HG02642 (cell line): ENCODE measurements at regions not wholly inside any gene's neighbourhood (a gene's known extent, or its start where the extent isn't known, plus 50 kb on each side); places are given as distances from the start of the nearest gene placed in this dataset.
"Not testable (repeated sequence)": the region's sequence is repeated elsewhere in the genome, so short reads cannot be mapped to it uniquely, and the experiment has no call there.

Experiments used
- ATAC-seq: cut with Tn5 transposase; IDR thresholded peaks from one replicate; pipeline ENCODE4 v1.9.1; 2021; ENCODE audit warnings: mild to moderate bottlenecking; ENCODE audit not compliant: unreplicated experiment, poor library complexity

GRCh38 chr7:115654384-115655214 lies 376.0 kb downstream of the TFEC start:
- no peak for ATAC-seq

DNA sequence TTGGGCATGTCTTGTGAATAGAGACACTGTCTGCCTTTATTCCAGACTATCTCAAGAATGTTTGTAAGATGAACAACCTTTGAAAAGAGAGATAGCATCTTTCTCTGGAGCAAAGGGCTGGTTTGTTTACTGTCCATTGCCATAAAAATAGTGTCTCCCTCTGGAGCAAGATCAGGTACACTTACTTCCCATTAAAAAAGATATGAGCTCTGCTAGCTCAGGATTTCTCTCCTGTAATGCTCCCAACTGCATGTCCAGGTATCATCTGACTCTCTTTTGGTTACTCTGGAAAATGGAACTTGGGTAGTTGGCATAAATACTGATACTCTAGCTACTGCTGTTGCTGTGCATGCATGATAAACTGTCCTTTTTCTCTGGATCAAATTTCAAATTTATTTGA lies 381.1 kb downstream of the TFEC start:
- no peak for ATAC-seq

- ATAC-seq, result no peak
Measured at GRCh38 chr7:115647712-115648111, 382.9 kb downstream of the TFEC start.

DNA sequence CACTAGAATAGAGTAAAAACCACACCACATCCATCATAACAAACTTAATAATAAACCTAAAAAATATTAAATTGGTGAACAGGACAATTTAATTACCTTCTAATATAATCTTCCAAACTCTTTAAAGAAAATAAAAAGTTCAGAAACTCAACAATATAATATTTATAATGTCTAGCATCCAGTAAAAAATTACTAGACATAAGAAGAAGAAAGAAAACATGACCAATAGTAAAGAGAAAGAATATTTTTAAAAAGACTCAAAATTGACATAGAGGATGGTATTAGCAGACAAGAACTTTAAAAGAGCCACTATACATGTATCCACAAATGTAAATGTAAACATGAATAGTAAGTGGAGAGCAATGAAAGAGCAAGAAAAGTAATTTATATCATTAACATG lies 388.4 kb downstream of the TFEC start:
- ATAC-seq, result no peak

GRCh38 chr7:115638853-115639252 lies 391.7 kb downstream of the TFEC start:
- ATAC-seq, result no peak

GRCh38 chr7:115637128-115637527 lies 393.4 kb downstream of the TFEC start:
- ATAC-seq, result no peak

GRCh38 chr7:115635876-115636275 lies 394.7 kb downstream of the TFEC start:
- ATAC-seq, result no peak

DNA sequence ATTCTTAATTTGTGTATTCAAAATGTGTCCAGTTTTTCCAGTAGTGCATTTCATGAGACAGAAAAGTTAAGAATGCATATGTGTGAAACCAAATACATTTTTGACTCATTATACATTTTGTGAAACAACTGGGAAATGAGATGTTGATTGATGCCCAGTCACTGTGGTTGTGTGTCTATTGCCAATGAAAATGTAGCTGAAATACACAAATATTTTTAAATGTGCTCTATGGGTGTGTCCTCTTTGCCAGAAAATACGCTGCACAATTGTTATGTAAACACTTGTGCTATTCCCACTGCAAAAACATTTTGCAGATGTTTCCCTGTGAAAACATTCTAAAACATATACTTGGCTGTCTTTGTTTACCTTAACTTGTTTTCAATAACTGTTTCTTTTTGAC lies 395.2 kb downstream of the TFEC start:
- ATAC-seq, result no peak

DNA sequence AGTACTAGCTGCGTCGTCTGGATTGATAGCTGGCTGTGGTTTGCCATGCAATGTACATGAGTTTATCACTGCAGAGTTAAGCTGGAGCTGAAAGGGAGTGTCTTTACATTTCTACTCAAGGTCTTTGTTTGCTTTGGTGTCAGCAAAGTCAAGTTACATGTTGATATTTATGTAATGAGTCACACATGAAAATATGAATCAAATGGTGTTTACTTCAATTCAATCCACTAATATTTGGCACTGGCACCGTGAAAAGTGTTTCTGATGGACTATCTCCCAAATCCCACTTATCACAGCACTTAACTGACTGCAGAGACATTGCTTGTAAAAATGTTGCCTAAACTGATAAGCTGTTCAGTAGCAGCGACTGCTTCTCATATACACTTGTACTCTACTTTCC lies 395.9 kb downstream of the TFEC start:
- ATAC-seq, result no peak

- ATAC-seq, result no peak
Measured at GRCh38 chr7:115632636-115633035, 397.9 kb downstream of the TFEC start.

GRCh38 chr7:115631782-115632181 lies 398.8 kb downstream of the TFEC start:
- no peak for ATAC-seq

DNA sequence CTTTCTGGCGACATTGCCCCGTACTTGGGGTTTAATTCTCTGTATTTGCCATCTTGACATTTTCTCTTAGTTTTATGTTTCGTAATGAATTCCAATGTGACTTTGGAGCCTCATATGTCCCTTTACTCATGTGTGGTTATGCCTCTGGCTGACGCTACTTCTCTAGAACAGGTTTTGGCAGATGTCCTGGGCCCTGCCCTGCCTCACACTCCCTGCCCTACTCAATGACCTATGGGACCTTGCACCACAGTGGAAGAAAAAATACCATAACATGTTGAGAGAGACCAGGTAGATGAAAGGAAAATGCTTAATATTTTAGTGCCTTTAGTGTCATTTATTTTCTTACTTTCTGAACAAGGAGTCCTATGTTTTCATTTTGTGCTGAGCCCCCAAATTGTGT lies 400.5 kb downstream of the TFEC start:
- no peak for ATAC-seq

DNA sequence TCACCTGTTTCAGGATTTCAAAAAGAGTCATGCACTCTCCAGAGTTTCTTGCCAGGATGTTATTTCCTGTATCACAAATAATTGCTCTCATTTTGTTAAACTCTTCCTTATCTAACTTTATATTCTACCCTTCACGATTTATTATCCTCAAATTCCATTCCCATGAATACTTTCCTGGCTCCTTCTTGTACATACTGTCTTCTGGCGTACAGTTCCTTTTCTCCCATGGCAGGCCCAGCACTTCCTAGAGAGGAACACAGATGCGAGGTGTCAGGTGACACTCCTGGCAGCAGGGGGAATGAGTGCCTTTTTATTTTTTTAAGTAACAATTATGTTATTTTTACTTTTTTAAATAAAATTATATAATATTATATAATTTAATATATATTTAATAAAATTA lies 411.9 kb downstream of the TFEC start:
- ATAC-seq, result no peak

GRCh38 chr7:115613836-115614235 lies 416.7 kb downstream of the TFEC start:
- no peak for ATAC-seq

DNA sequence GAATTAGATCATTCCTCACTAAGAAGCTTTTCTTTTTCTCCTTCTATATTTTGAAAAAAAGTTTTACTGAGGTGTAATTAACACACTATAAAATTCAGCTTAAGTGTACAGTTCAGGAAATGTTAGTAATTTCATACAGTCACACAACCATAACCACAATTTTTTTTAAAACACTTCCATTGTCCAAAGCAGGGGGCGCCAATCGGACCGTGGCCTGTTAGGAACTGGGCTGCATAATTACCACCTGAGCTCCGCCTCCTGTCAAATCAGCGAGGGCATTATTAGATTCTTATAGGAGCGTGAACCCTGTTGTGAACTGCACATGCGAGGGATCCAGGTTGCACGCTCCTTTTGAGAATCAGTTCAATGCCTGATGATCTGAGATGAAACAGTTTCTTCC lies 427.1 kb downstream of the TFEC start:
- no peak for ATAC-seq

- ATAC-seq, result no peak
Measured at GRCh38 chr7:115600207-115600606, 430.4 kb downstream of the TFEC start.

DNA sequence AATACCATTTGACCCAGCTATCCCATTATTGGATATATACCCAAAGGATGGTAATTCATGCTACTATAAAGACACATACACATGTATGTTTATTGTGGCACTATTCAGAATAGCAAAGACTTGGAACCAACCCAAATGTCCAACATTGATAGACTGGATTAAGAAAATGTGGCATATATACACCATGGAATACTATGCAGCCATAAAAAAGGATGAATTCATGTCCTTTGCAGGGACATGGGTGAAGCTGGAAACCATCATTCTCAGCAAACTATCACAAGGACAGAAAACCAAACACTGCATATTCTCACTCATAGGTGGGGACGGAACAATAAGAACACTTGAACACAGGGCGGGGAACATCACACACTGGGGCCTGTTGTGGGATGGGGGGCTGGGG lies 431.4 kb downstream of the TFEC start:
- ATAC-seq, result not testable (repeated sequence)

DNA sequence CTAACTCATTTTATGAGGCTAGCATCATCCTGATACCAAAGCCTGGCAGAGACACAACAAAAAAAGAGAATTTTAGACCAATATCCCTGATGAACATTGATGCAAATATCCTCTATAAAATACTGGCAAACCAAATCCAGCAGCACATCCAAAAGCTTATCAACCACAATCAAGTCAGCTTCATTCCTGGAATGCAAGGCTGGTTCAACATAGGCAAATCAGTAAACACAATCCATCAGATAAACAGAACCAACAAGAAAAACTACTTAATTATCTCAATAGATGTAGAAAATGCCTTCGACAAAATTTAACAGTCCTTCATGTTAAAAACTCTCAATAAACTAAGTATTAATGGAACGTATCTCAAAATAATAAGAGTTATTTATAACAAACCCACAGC lies 433.3 kb downstream of the TFEC start:
- ATAC-seq, result not testable (repeated sequence)

DNA sequence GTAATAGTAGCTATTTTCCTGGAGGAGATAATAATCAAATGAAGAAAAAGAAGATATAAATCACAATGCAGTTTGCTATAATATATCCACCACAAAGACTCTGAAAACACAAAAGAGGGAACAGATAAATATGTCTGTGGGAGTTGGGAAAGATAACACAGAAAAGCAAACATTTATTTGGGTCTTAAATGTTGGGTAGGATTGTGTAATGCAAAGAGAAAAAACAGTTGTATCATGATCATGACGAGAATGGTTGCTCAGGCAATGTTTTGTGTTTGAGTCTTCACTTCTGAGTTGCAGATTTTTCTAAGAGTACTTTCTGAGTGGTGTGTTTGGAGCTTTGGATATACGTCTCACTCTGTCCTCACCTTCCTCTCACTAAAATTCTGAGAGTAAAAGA lies 437.5 kb downstream of the TFEC start:
- ATAC-seq, result no peak

DNA sequence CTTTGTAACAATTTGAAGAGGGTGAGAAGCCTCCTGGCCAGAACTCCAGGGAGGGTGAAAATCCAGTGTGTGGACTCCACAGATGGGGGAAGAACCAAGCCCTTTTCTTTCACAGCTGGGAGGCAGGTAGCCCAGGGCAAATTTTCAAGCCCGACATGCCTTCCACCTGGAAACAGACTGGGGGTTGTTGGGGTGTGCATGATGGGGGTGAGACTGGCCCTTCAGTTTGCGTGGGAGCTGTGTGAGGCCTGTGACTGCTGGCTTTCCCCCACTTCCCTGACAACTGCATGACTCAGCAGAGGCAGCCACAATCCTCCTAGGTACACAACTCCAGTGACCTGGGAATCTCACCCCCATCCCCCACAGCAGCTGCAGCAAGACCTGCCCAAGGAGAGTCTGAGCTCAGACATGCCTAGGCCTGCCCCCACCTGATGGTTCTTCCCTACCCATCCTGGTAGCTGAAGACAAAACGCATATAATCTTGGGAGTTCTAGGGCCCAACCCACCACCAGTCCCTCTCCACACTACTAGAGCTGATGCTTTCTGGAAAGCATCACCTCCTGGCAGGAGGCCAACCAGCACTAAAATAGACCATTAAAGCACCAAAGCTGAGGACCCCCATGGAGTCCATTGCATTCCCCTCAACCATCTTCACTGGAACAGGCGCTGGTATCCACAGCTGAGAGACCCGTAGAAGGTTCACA lies 445.4 kb downstream of the TFEC start:
- no peak for ATAC-seq

DNA sequence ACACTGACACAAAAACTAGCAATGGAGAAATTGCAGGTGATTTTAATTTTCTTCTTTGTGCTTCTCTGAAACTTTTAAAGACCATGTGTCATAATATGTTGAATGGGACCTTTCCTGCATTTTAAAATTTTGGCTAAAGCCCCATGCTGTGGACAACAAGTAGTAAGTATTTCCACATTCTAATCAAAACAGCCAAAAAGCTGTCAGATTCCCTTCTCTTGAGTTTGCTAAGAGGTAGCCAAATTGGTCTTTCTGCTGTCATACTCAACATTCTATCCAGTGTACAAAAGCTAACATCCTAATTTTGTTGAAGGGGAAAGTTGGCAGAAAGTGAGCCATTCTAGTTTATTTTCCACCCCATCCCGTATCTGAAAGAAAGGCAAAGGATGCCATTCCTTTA lies 447.6 kb downstream of the TFEC start:
- ATAC-seq, result no peak

DNA sequence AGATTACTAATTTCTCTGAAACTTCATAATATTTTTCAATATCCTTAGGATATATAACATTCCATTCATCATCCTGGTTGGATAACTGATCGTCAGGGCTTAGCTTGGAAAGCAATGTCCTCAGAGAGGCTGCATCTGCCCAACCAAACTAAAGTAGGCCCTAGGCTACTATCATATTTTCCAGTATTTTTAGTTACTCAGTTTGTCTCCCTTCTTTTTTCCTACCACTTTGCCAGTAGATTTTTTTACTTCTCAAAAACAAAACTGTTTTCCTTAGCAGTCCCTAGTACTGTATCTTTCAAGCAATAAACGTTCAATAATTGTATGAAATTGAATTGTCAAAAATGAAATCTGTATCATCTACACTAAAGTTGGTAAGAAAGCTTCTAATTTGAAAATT lies 452.0 kb downstream of the TFEC start:
- ATAC-seq, result no peak
